GM18858 (cell line): ENCODE measurements at regions not wholly inside any gene's neighbourhood (a gene's known extent, or its start where the extent isn't known, plus 50 kb on each side); places are given as distances from the start of the nearest gene placed in this dataset.
"Not testable (repeated sequence)": the region's sequence is repeated elsewhere in the genome, so short reads cannot be mapped to it uniquely, and the experiment has no call there.

Source experiments
- ATAC-seq: cut with Tn5 transposase; IDR thresholded peaks from one replicate; pipeline ENCODE4 v1.9.1; 2021; ENCODE audit not compliant: unreplicated experiment

DNA sequence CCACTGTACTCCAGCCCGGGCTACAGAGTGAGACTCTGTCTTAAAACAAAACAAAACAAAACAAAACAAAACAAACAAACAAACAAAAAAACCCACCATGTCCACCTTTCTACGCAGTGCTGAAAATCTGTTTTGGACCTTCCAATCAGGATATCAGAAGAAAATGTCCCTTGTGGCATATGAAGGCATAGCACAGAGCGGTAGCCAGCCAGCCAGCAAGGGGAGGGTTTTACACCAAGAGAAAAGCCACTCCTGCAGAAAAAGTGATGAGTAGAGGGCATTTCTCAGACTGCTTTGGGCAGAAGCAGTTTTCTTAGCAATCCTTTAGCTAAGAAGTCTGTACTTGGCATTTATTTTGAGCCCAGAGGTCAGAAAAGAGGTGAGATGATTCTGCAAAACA, 612.2 kb downstream of the TYW1 start:
- ATAC-seq, result no peak

DNA sequence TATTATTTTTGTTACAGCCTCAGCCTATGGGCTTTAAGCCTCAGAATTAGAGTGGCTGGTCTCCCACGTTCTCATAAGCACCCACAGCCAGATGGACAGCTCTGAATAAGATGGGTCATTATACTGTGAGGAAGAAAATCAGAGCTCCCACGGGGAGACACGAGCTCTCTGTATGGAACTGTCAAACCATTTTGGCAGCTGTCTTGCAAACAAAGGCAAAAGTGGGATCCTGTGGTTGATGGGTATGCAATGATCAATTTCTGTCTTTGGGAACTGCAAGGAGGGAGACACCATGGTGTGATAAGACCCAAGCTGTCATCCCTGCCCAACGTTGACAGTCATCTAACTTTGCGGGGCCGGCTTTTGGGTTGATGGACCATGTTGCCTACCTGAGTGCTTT, 614.3 kb downstream of the TYW1 start:
- ATAC-seq, result no peak

DNA sequence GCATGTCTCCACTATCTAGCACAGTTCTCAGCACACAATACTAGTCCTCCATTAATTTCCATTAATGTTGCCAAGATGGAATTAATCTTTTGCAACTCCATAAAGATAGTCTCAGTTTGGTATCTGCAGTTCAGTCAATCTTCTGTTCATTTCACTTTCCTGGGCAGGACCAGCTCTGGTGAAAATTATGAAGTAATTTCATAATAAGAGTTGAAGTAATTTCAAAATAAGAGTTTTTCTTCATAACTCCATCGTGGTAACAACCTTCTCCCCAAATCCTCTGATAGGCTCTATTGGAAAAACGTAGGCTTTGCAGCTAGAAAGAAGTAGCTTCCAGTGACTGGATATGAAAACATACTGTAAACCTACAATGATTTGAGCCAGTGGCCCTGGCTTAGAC, 618.2 kb downstream of the TYW1 start:
- no peak for ATAC-seq

DNA sequence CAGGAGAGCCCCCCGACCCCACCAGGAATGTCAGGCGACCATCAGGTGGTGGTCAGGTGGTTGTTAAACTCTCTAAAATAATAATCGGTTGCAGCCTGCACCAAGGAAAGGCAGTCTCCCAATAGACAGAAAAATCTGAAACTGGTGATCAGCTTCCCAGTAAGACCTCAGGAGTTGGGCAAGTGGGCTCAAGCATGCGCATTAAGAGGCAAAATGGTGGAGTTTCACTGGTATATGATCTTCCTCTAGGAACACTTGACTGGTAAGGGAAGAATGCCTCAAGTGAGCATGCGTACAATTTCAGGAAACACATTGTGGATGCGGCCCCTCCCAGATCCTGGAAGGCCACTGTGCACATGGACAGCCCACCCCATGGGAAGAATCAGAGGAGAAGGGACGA, 619.9 kb downstream of the TYW1 start:
- no peak for ATAC-seq

DNA sequence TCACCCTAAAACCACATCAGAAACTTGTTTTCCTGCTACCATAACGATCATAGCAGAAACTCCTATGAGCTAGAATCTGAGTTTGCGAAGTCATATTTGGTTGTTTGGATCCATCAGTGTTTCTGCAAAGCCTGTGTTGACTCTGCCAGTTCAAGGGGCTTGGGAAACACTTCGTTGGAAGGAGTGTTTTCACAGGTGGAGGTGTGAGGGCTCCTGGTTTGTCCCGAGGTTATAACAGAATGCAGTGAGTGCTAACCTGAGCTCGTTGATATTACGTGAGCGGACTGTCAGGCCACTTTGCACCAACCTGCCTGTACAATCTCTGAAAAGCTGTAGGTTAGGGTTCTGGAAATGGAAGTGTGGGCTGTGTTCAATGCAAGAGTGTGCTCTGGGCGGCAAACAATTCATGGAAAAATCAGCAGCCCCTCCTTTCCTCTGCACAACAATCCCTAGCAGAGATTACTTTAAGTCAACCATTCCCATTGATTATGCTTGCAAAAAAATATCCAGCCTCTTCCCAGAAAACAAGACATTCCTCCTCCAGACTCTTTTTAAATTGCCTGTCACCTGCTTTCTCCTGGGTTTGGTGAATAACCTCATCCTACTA, 622.0 kb downstream of the TYW1 start:
- ATAC-seq, result no peak

DNA sequence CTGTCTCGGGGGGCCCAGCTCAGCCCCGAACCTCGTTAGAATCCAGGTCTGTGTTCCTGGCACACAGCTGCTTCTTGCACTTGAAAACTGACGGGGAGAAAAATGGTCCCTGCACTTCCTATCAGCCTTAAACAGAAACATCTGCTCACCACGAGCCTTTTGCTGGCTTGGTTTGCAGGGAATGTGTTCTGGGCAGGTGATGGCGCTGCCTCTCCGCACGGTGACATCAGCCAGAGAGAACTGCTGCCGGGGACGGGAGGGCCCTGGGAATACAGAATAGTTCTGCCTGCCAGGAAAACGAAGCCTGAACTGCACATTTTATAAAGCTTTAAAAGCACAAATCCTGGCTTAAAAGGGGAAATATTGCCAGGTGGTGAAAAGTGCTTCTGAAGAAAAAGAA, 622.5 kb downstream of the TYW1 start:
- no peak for ATAC-seq

DNA sequence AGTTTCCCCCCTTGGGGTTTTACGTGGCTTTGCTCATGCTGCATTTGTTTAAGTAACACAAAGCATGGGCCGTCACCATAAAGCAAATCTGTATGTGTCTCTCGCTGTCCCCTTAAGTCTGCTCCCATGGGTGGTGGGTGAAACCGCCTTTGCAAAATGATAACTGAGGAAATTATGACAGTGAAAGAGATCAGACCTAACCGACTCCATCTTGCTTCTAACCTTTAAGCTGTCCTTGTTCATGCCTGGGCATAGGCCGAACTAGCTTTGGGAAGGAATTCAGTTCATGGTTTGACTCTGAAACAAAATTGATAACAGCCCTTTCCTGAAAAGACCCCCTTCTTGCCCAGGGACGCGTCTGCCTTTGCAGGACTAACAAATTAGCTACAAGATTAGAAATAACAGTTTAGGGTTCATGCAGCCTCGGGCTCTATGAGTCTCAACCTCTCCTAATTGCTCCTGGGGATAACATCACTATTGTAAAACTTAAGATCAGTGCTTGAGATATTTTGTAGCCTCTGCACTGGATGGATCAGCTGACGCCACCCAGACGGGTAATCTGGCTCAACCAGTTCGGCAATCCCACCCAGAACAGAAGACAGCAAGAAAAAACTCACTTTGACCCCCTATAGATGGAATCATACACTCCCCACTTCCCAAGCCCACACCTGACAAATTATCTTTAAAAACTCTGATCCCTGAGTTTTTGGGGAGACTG, 623.7 kb downstream of the TYW1 start:
- ATAC-seq, result no peak

DNA sequence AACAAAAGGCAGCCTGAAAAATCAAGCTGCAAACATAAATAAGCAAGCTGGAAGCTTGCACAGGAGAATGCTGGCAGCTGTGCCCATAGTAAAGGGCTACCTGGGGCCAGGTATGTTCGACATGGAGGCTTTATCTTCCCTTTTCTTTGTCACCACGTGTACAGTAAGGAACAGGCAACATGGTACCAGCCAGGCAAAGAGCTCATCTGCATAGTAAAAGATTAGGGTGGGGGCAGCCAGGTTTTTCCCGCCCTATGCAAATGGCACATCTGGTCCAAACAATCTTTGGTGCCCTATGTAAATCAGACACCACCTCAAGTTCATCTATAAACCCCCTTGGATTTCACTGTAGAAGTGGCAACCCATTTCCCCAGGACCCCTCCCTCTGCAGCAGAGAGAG, 625.1 kb downstream of the TYW1 start:
- no peak for ATAC-seq

DNA sequence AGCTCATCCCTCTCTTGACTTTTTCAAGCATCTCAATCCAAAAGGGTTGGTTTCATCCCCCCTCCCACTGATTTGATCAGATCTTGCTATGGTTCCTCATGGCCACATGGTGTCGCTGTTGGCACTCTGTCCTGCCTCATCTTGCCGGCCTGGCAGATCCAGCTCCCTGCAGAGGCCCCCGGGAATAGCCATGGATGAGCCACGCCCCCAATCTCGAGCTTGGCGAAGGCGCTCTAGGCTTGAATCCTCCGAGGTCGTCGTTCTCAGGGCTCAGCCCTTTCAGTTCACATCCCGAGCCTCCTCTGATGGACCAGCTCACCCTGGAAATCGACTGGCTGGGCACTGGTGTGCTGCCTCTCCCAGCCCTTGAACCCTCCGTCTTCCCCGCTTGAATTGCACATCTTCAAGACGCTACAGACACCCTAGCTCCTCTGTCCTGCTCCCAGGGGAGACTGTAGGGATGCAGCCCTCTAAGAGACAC, 628.7 kb downstream of the TYW1 start:
- ATAC-seq, result no peak

DNA sequence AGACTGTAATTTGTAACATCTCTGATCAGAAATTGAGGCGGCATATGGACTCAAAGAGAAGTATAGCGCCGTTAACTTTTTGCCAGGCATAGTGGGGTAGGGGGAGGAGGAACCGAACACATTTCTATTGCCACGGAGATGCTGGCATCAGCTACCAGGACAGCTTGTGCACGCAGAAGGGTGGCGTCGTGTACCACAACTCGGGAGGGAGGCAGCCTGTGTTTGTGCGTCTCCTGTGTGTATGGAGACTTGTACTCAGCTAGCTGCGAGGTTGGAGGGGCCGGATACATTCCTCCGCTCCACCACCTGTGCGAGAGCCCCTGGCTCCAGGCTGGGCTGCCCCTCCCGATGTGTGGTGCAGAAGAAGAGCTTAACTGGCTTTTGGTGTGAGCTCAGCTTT, 634.8 kb downstream of the TYW1 start:
- ATAC-seq, result no peak

DNA sequence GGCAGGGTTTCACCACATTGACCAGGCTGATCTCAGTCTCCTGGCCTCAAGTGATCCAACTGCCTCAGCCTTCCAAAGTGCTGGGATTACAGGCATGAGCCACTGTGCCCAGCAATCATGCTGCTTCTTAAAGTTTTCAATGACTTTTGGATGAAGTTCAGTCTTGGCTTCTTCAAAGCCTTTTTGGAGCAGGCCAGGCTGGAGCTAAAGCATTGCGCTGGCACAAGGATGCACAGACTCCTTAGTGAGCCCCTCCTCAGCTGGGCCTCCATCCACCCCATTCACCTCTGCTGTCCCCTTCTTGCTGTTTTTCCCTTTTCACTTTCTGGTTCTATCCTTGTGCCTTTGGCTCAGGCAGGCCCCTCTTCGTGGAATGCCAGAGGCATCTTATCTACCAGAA, 638.6 kb downstream of the TYW1 start:
- no peak for ATAC-seq

DNA sequence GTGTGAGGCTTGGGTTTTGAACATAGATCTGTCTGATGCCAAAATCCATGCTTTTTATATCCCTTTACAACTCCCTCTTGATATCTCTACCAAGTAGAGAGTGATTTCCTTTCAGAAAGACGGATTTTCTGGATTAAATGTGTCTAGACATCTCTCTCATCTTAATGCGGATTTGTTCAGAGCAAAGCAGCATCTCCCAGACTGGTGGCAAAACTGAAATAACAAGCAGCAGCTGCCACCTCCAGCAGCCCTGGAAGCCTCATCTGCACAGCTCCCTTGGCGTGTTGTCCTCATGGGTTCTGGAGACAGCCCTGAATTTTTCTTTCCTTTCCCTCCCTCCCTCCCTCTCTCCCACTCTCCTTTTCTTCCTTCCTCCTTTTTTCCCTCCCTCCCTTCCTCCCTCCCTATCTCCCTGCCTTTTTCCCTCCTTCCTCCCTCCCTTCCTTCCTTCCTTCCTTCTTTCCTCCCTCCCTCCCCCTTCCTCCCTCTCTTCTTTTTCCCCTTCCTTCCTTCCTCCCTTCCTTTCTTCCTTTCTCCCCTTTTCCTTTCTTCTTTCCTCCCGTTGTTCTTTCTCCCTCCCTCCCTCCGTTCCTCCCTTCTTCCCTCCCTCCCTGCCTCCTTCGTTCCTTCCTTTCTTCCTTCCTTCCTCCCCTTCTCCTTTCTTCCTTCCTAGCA, 639.9 kb downstream of the TYW1 start:
- no peak for ATAC-seq

DNA sequence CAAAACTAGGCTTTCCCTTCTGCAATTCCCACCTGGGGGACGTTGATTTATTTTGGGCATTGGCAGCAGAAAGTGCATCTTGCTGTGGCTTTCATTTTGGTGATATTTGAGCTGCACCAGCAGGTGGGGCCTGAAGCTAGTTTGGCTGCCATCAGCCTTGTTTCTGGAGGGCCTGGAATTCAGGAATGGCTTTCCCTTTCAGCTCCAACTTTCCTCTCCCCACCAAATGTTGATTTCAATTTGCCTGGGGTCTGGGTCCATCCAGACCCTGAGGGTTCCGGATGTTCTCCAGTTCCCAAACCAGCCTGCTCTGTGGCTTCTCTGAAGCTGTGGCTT, 640.4 kb downstream of the TYW1 start:
- ATAC-seq, result no peak

DNA sequence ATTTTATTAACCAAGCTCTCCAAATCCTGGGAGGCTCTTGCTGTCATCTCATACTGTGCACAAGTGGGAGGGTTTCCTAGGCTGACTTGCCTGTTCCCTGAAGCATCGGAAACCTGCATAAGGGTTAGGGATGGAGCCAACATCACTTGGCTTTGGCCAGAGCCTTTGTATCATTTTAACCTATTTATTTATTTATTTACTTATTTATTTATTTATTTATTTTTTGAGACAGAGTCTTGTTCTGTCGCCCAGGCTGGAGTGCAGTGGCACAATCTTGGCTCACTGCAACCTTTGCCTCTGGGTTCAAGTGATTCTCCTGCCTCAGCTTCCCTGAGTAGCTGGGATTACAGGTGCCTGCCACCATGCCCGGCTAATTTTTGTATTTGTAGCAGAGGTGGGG, 645.9 kb downstream of the TYW1 start:
- ATAC-seq, result not testable (repeated sequence)

DNA sequence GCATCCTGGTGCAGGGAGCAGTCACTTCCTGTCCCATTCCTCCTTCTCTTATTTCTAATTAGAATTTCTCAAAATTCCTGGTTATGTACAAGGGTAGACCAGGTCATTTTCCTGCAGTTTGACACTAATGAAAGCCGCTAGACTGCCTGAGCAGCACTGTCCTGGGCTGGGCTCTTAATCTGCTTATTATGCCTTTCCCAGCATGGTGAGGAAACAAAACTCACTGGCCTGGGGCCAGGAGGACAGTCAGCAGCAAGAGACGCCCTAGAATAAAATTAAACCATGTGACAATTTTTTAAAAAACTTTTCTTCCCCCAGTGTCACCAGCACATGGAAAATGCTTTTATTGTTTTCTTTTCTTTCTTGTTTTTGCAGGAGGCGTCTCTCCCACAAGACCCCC, 647.5 kb downstream of the TYW1 start:
- no peak for ATAC-seq

DNA sequence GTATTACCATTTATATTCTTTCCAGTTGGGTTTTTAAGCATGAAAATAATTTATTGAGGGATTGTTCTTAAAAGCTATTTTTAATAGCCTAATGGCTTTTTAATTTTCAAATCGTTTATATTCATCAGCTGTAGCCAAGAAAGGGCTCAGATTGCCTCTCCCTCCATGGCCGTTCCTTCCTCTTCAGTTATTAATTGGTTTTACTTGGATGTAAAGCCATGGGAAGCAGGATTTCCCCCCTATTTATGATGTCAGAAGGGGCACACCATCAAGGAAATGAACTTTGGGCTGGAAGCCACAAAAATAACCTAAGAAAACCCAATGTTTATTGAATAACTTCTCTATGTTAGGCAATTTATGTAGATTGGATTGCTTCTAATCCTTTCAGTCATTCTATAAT, 656.3 kb downstream of the TYW1 start:
- no peak for ATAC-seq

DNA sequence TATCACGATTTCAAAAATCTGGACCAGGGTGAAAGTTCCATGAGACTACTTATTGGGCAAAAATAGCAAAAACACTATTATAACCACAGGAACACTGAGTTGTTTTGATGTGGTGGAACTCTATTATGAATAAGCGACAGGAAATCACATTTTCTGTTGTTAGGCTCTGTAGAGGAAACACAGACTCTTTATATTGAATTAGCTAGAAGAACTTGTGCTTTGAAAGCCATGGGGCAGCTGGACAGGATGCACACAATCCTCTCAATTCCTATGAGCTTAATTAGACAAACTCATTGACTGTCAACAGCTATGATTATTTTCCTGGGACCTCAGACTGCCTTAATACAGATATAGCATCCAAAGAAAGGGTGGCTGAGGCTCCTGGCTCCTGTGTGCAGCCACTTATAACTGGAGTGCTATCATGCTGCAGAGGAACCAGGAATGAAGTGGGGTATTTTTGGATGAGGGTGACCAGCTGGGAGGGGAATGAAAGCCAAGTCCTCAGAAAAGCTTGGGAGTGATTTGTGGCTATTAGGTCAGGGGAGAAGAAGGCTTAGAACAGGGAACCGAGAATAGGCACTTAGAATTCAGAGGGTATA, 657.3 kb downstream of the TYW1 start:
- ATAC-seq, result no peak

DNA sequence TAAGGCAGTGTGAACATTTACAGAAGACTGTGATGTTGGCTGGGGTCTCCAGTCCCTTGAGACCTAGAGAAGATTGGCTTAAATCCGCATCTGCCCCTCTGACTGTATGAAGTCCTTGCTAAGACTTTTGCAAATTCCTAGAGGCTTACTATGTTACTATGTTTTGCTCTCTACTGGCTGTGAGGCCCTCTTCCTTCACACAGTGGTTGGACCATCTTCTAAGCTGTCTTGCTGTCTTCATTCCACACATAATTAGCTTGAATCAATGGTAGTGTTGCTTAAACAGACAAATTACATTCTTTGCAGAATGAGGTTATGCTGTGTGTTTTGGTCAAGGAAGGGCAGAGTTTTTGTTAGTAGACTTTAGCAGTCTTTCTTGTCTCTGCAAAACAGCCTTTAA, 658.0 kb downstream of the TYW1 start:
- no peak for ATAC-seq

DNA sequence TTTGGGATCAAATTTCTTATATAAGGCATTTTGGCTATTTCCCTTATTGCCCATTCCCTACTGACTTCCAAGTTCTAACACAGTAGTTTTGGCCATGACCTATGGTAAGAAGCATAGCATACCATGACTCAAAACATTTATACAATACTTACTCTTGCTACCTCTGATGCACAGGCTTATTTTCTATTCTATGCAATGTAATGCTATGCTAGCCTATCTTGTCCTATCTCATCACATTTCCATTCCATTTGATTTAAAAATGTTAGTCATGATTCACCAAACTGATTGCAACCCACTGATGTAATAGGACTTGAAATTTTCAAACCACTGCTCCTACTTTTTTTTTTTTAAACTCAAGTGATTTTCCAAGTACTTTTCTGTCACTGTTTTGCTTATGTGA, 658.5 kb downstream of the TYW1 start:
- ATAC-seq, result no peak

DNA sequence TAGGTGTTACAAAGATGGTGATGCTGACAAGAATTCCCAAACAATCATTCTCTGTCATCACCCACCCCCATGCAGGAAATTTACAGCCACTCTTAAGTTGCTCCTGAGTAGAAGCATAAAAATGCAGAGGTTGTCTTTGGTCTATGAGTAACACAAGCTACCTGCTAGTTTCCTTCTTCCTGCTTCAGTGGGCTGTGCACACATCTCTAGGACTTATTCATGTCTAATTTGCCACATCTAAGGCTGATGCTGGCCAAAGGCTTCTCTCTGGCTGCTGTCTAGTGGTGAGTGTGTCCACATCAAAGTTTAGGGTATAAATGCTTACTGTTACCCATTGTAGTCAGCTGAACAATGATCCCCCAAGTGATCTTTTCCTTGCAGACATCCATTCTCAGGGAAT, 662.5 kb downstream of the TYW1 start:
- no peak for ATAC-seq

DNA sequence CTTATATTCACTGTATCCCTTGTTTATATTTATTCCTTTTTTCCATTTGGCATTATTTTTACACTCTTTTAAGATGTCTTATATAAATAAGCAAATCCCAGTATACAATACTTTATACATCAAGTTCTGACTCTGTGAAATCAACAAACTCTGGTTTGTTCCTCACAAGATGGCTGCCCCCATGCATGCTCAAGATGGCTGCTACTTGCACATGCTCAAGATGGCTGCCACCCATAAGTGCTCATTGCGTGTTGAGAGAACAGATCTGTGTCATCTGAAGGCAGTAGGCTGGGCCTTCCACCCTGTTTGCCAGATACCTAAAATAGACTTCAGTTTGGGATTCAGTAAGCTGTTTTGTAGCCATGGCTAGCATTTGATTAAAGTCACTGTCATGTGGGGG, 666.2 kb downstream of the TYW1 start:
- ATAC-seq, result no peak

DNA sequence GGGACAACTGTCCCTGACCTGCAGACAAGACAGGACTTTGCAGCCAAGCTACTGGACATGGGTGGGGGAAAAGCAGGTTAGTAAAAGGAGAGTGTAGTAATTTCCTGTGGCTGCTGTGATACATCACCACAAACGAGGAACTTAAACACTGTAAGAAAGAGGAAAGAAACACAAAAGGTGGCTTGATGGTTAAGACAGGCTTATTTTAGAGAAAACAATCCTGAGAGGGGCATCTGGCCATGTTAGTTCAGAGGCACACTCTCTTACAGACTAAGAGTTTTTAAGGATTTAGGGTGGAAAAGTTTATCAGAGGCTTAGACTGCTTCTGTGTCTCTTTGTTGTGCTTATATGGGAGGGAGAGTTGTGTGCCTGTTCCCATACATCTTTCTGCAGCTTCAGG, 667.0 kb downstream of the TYW1 start:
- ATAC-seq, result no peak
